GM23338 (cell line): ENCODE measurements at regions not wholly inside any gene's neighbourhood (a gene's known extent, or its start where the extent isn't known, plus 50 kb on each side); places are given as distances from the start of the nearest gene placed in this dataset.

Experiments
- ATAC-seq: fragments of 200-7000 bp; cut with Tn5 transposase; 3 replicates; pipeline ENCODE4 v1.9.1; 2020
- DNase-seq: peaks from one replicate; pipeline ENCODE4 v3.0.0-alpha.2; 2015; ENCODE audit warnings: low spot score
- H2AFZ ChIP-seq: fragments of 200-600 bp; sonication (generic); 2 replicates; pipeline ENCODE4 v1.8.0; 2016; ENCODE audit warnings: antibody characterized with exemption, mild to moderate bottlenecking, moderate library complexity
- H3F3A ChIP-seq: fragments of 200-600 bp; sonication (generic); replicated peaks from 2 replicates; pipeline ENCODE4 v1.8.0; 2017; ENCODE audit warnings: antibody characterized with exemption, mixed run types, low read depth
- H3K27ac ChIP-seq: fragments of 200-600 bp; sonication (generic); 2 replicates; pipeline ENCODE4 v1.6.1; 2016; ENCODE audit warnings: low read depth
- H3K27me3 ChIP-seq: fragments of 200-600 bp; sonication (generic); 2 replicates; pipeline ENCODE4 v1.8.0; 2016; ENCODE audit warnings: mild to moderate bottlenecking, mixed run types, moderate library complexity; ENCODE audit not compliant: insufficient read depth
- H3K36me3 ChIP-seq: fragments of 200-600 bp; sonication (generic); 2 replicates; pipeline ENCODE4 v1.8.0; 2016; ENCODE audit warnings: mild to moderate bottlenecking; ENCODE audit not compliant: insufficient read depth
- H3K4me1 ChIP-seq: fragments of 200-600 bp; sonication (generic); 2 replicates; pipeline ENCODE4 v1.8.0; 2016; ENCODE audit warnings: mild to moderate bottlenecking, moderate library complexity; ENCODE audit not compliant: insufficient read depth
- H3K4me2 ChIP-seq: fragments of 200-600 bp; sonication (generic); 2 replicates; pipeline ENCODE4 v1.7.1; 2017; ENCODE audit warnings: mixed run types
- H3K4me3 ChIP-seq: fragments of 200-600 bp; sonication (generic); 2 replicates; pipeline ENCODE4 v1.6.1; 2016; ENCODE audit warnings: mixed run types
- H3K79me2 ChIP-seq: fragments of 200-600 bp; sonication (generic); replicated peaks from 2 replicates; pipeline ENCODE4 v1.8.0; 2017; ENCODE audit warnings: mild to moderate bottlenecking; ENCODE audit not compliant: insufficient read depth
- H3K9me2 ChIP-seq: fragments of 200-600 bp; sonication (generic); 2 replicates; pipeline ENCODE4 v1.8.0; 2017; ENCODE audit not compliant: insufficient read depth
- H4K20me1 ChIP-seq: fragments of 200-600 bp; sonication (generic); replicated peaks from 2 replicates; pipeline ENCODE4 v1.8.0; 2017; ENCODE audit warnings: mild to moderate bottlenecking; ENCODE audit not compliant: insufficient read depth
- H3K27ac Mint-ChIP-seq: 2 replicates; pipeline ENCODE4 v1.8.0; 2020; ENCODE audit warnings: inconsistent platforms, mild to moderate bottlenecking, moderate library complexity, mixed read lengths
- H3K27me3 Mint-ChIP-seq: 3 replicates; pipeline ENCODE4 v1.8.0; 2022; ENCODE audit warnings: low read depth, mild to moderate bottlenecking, moderate library complexity, mixed read lengths, inconsistent platforms; ENCODE audit not compliant: insufficient read depth, poor library complexity
- H3K36me3 Mint-ChIP-seq: 3 replicates; pipeline ENCODE4 v1.8.0; 2021; ENCODE audit warnings: low read depth, mild to moderate bottlenecking, inconsistent platforms, moderate library complexity, mixed read lengths
- H3K4me1 Mint-ChIP-seq: 3 replicates; pipeline ENCODE4 v1.8.0; 2020; ENCODE audit warnings: mild to moderate bottlenecking, inconsistent platforms, mixed read lengths
- H3K4me3 Mint-ChIP-seq: 3 replicates; pipeline ENCODE4 v1.8.0; 2021; ENCODE audit warnings: moderate library complexity, mild to moderate bottlenecking, inconsistent platforms, mixed read lengths
- H3K9me3 Mint-ChIP-seq: 3 replicates; pipeline ENCODE4 v1.8.0; 2020; ENCODE audit warnings: moderate library complexity, mild to moderate bottlenecking, inconsistent platforms, mixed read lengths
- CREB1 ChIP-seq: fragments of 250-450 bp; sonication (Bioruptor Pico); IDR thresholded peaks from 2 replicates; pipeline ENCODE4 v1.5.0; 2020; ENCODE audit warnings: low read depth, mild to moderate bottlenecking, moderate library complexity
- EZH2 ChIP-seq: fragments of 200-600 bp; sonication (generic); IDR thresholded peaks from one replicate; pipeline ENCODE4 v1.8.0; 2017; ENCODE audit warnings: antibody characterized with exemption, mild to moderate bottlenecking, low read depth; ENCODE audit not compliant: unreplicated experiment
- EZH2phosphoT487 ChIP-seq: fragments of 200-600 bp; sonication (generic); IDR thresholded peaks from one replicate; pipeline ENCODE4 v1.8.1; 2018; ENCODE audit warnings: antibody characterized with exemption; ENCODE audit not compliant: unreplicated experiment
- JUNB ChIP-seq: IDR thresholded peaks from one replicate; pipeline ENCODE4 v1.6.1; 2016; ENCODE audit warnings: antibody characterized with exemption; ENCODE audit not compliant: unreplicated experiment
- NANOG ChIP-seq: IDR thresholded peaks from 2 replicates; pipeline ENCODE4 v1.6.1; 2016; ENCODE audit warnings: antibody characterized with exemption, borderline replicate concordance
- POLR2AphosphoS5 ChIP-seq: IDR thresholded peaks from 2 replicates; pipeline ENCODE4 v1.6.1; 2016; ENCODE audit warnings: antibody characterized with exemption, low read depth
- STAT1 ChIP-seq: IDR thresholded peaks from one replicate; pipeline ENCODE4 v1.6.1; 2016; ENCODE audit warnings: antibody characterized with exemption; ENCODE audit not compliant: unreplicated experiment
- ZNF114 ChIP-seq: fragments of 250-450 bp; sonication (Bioruptor Pico); IDR thresholded peaks from 2 replicates; pipeline ENCODE4 v1.5.0; 2020; ENCODE audit warnings: mild to moderate bottlenecking, moderate library complexity
- ZNF331 ChIP-seq: fragments of 250-450 bp; sonication (Bioruptor Pico); IDR thresholded peaks from 2 replicates; pipeline ENCODE4 v1.5.0; 2020; ENCODE audit warnings: low read depth, mild to moderate bottlenecking, moderate library complexity
- TF ChIP-seq, protein P1 (sequence below): IDR thresholded peaks from 2 replicates; pipeline ENCODE4 v1.6.1; 2016; ENCODE audit warnings: antibody characterized with exemption
- TF ChIP-seq, protein P2 (sequence below): fragments of 250-450 bp; sonication (Bioruptor Pico); IDR thresholded peaks from 2 replicates; pipeline ENCODE4 v1.5.0; 2020; ENCODE audit warnings: mild to moderate bottlenecking, moderate library complexity
- TF ChIP-seq, protein P3 (sequence below): IDR thresholded peaks from one replicate; pipeline ENCODE4 v1.6.1; 2018; ENCODE audit warnings: antibody characterized with exemption; ENCODE audit not compliant: unreplicated experiment
- TF ChIP-seq, protein P4 (sequence below), 2 experiments: fragments of 200-600 bp in 1 of 2; sonication (generic) in 1 of 2; conservative IDR thresholded peaks; 2 replicates each; pipeline versions ENCODE4 v1.5.1 to v1.6.1; 2016 to 2017; ENCODE audit warnings: antibody characterized with exemption in 2 of 2, low read depth in 2 of 2, mild to moderate bottlenecking in 2 of 2, moderate library complexity in 1 of 2

DNA sequence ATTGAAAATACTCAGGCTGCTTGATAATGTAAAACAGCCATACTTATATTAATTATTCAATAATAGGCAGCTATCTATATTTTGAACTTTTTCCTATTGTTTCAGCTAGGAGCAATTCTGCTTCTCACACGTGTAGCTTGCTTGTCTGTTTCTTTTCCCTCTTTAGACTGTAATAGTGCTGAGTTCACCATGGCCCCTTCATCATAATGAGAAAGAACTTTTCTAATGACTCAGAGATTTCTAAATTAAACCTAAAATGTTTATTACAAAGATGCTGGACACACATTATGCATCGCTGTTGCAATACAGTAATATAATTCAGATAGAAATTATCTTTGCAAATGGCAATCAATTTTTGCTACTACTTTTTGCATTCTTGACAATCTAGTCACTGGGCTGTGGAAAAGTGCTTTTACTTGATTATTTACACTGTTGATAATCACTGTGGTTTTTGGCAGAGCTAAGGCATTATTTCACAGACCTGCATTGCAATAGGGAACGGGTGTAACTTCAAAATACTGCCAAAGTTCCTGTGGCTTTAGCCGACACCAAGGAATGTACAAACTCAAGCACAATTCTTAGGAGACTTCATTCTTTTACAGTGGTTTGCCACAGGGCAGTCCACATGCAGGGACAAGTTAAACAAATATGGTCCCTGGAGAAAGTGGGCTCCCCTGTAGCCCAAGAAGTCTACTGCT lies 281.0 kb upstream of the TBL1XR1 start:
- H3K36me3 ChIP-seq: no peaks in the 10 kb centered on the region
- no peaks in the 10 kb centered on the region for H4K20me1 ChIP-seq
- no peaks in the 10 kb centered on the region for H3K79me2 ChIP-seq
- H3K27ac ChIP-seq: no peak overlapping the region
- Mint-ChIP-seq H3K4me1 (peaks cover 1% of the 10 kb centered on the region; the same call in 1 of the 3 replicates), H3K27ac (no peak overlapping the region), H3K36me3 (no peaks in the 10 kb centered on the region), H3K9me3 (no peaks in the 10 kb centered on the region), H3K27me3 (peaks cover 2% of the 10 kb centered on the region), H3K4me3 (no peak overlapping the region)
- no peak overlapping the region for H3K4me3 ChIP-seq
- H3K9me2 ChIP-seq: no peaks in the 10 kb centered on the region
- ATAC-seq (no peak), DNase-seq (no peak)
- H3K4me1 ChIP-seq: no peaks in the 10 kb centered on the region
- TF ChIP-seq, protein P1, sequence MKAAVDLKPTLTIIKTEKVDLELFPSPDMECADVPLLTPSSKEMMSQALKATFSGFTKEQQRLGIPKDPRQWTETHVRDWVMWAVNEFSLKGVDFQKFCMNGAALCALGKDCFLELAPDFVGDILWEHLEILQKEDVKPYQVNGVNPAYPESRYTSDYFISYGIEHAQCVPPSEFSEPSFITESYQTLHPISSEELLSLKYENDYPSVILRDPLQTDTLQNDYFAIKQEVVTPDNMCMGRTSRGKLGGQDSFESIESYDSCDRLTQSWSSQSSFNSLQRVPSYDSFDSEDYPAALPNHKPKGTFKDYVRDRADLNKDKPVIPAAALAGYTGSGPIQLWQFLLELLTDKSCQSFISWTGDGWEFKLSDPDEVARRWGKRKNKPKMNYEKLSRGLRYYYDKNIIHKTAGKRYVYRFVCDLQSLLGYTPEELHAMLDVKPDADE: no peak
- TF ChIP-seq EZH2phosphoT487 (no peak), CREB1 (no peak), ZNF331 (CRISPR knock-in tag) (no peak), ZNF114 (CRISPR knock-in tag) (no peak), EZH2 (no peak), POLR2AphosphoS5 (no peak), JUNB (no peak), STAT1 (no peak), NANOG (no peak)
- TF ChIP-seq, protein P2, sequence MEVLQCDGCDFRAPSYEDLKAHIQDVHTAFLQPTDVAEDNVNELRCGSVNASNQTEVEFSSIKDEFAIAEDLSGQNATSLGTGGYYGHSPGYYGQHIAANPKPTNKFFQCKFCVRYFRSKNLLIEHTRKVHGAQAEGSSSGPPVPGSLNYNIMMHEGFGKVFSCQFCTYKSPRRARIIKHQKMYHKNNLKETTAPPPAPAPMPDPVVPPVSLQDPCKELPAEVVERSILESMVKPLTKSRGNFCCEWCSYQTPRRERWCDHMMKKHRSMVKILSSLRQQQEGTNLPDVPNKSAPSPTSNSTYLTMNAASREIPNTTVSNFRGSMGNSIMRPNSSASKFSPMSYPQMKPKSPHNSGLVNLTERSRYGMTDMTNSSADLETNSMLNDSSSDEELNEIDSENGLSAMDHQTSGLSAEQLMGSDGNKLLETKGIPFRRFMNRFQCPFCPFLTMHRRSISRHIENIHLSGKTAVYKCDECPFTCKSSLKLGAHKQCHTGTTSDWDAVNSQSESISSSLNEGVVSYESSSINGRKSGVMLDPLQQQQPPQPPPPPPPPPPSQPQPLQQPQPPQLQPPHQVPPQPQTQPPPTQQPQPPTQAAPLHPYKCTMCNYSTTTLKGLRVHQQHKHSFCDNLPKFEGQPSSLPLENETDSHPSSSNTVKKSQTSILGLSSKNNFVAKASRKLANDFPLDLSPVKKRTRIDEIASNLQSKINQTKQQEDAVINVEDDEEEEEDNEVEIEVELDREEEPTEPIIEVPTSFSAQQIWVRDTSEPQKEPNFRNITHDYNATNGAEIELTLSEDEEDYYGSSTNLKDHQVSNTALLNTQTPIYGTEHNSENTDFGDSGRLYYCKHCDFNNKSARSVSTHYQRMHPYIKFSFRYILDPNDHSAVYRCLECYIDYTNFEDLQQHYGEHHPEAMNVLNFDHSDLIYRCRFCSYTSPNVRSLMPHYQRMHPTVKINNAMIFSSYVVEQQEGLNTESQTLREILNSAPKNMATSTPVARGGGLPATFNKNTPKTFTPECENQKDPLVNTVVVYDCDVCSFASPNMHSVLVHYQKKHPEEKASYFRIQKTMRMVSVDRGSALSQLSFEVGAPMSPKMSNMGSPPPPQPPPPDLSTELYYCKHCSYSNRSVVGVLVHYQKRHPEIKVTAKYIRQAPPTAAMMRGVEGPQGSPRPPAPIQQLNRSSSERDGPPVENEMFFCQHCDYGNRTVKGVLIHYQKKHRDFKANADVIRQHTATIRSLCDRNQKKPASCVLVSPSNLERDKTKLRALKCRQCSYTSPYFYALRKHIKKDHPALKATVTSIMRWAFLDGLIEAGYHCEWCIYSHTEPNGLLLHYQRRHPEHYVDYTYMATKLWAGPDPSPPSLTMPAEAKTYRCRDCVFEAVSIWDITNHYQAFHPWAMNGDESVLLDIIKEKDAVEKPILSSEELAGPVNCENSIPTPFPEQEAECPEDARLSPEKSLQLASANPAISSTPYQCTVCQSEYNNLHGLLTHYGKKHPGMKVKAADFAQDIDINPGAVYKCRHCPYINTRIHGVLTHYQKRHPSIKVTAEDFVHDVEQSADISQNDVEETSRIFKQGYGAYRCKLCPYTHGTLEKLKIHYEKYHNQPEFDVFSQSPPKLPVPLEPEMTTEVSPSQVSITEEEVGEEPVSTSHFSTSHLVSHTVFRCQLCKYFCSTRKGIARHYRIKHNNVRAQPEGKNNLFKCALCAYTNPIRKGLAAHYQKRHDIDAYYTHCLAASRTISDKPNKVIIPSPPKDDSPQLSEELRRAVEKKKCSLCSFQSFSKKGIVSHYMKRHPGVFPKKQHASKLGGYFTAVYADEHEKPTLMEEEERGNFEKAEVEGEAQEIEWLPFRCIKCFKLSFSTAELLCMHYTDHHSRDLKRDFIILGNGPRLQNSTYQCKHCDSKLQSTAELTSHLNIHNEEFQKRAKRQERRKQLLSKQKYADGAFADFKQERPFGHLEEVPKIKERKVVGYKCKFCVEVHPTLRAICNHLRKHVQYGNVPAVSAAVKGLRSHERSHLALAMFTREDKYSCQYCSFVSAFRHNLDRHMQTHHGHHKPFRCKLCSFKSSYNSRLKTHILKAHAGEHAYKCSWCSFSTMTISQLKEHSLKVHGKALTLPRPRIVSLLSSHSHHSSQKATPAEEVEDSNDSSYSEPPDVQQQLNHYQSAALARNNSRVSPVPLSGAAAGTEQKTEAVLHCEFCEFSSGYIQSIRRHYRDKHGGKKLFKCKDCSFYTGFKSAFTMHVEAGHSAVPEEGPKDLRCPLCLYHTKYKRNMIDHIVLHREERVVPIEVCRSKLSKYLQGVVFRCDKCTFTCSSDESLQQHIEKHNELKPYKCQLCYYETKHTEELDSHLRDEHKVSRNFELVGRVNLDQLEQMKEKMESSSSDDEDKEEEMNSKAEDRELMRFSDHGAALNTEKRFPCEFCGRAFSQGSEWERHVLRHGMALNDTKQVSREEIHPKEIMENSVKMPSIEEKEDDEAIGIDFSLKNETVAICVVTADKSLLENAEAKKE: no peak
- TF ChIP-seq, protein P3, sequence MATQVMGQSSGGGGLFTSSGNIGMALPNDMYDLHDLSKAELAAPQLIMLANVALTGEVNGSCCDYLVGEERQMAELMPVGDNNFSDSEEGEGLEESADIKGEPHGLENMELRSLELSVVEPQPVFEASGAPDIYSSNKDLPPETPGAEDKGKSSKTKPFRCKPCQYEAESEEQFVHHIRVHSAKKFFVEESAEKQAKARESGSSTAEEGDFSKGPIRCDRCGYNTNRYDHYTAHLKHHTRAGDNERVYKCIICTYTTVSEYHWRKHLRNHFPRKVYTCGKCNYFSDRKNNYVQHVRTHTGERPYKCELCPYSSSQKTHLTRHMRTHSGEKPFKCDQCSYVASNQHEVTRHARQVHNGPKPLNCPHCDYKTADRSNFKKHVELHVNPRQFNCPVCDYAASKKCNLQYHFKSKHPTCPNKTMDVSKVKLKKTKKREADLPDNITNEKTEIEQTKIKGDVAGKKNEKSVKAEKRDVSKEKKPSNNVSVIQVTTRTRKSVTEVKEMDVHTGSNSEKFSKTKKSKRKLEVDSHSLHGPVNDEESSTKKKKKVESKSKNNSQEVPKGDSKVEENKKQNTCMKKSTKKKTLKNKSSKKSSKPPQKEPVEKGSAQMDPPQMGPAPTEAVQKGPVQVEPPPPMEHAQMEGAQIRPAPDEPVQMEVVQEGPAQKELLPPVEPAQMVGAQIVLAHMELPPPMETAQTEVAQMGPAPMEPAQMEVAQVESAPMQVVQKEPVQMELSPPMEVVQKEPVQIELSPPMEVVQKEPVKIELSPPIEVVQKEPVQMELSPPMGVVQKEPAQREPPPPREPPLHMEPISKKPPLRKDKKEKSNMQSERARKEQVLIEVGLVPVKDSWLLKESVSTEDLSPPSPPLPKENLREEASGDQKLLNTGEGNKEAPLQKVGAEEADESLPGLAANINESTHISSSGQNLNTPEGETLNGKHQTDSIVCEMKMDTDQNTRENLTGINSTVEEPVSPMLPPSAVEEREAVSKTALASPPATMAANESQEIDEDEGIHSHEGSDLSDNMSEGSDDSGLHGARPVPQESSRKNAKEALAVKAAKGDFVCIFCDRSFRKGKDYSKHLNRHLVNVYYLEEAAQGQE: no peak
- TF ChIP-seq, protein P4, sequence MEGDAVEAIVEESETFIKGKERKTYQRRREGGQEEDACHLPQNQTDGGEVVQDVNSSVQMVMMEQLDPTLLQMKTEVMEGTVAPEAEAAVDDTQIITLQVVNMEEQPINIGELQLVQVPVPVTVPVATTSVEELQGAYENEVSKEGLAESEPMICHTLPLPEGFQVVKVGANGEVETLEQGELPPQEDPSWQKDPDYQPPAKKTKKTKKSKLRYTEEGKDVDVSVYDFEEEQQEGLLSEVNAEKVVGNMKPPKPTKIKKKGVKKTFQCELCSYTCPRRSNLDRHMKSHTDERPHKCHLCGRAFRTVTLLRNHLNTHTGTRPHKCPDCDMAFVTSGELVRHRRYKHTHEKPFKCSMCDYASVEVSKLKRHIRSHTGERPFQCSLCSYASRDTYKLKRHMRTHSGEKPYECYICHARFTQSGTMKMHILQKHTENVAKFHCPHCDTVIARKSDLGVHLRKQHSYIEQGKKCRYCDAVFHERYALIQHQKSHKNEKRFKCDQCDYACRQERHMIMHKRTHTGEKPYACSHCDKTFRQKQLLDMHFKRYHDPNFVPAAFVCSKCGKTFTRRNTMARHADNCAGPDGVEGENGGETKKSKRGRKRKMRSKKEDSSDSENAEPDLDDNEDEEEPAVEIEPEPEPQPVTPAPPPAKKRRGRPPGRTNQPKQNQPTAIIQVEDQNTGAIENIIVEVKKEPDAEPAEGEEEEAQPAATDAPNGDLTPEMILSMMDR (conservative IDR thresholded peaks at IDR 0.05; ENCODE audit: low read depth in 2 of 2): no peak
- no peaks in the 10 kb centered on the region for H3F3A ChIP-seq
- H3K27me3 ChIP-seq: no peaks in the 10 kb centered on the region
- no peak overlapping the region for H2AFZ ChIP-seq
- H3K4me2 ChIP-seq: no peak overlapping the region
